GM19025 (cell line): ENCODE measurements at regions not wholly inside any gene's neighbourhood (a gene's known extent, or its start where the extent isn't known, plus 50 kb on each side); places are given as distances from the start of the nearest gene placed in this dataset.
"Not testable (repeated sequence)": the region's sequence is repeated elsewhere in the genome, so short reads cannot be mapped to it uniquely, and the experiment has no call there.

Experiments
- ATAC-seq: cut with Tn5 transposase; IDR thresholded peaks from one replicate; pipeline ENCODE4 v1.9.1; 2021; ENCODE audit warnings: mild to moderate bottlenecking, low read depth, moderate library complexity; ENCODE audit not compliant: unreplicated experiment

GRCh38 chr10:28892818-28893547 lies 215.7 kb downstream of the BAMBI start:
- no peak for ATAC-seq

DNA sequence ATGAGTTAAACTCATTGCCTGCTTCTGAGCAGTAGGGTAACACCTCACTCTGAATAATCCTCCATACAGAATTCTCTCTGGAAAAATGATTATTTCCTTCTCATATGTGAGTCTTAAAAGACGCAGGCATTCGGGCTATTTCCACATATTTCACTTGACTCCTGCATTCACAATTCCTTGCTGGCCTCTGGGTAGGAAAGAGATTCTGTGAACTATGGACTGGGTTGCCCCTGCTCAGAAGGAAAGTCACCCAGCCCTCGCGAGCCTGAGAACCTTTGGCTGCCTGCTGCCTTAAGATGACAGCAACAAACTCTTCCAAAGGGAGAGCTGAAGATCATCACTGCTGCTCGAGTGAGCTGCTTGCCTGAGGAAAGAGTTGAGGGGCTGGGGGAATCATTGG lies 216.8 kb downstream of the BAMBI start:
- no peak for ATAC-seq

DNA sequence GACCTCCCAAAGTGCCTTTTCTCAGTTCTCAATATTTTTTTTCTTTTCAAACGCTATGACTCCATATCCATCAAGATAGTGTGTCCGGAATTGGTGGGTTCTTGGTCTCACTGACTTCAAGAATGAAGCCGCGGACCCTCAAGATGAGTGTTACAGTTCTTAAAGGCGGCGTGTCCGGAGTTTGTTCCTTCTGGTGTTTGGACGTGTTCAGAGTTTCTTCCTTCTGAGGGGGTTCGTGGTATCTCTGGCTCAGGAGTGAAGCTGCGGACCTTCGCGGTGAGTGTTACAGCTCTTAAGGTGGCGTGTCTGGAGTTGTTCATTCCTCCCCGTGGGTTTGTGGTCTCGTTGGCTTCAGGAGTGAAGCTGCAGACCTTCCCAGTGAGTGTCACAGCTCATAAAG lies 218.3 kb downstream of the BAMBI start:
- ATAC-seq, result not testable (repeated sequence)

- ATAC-seq, result not testable (repeated sequence)
Observed at GRCh38 chr10:28896791-28897409, 219.6 kb downstream of the BAMBI start.

GRCh38 chr10:28897617-28898464 lies 220.5 kb downstream of the BAMBI start:
- ATAC-seq, result no peak

- ATAC-seq, result no peak
Observed at GRCh38 chr10:28902215-28902614, 224.9 kb downstream of the BAMBI start.

- no peak for ATAC-seq
Observed at GRCh38 chr10:28903063-28903462, 225.7 kb downstream of the BAMBI start.

DNA sequence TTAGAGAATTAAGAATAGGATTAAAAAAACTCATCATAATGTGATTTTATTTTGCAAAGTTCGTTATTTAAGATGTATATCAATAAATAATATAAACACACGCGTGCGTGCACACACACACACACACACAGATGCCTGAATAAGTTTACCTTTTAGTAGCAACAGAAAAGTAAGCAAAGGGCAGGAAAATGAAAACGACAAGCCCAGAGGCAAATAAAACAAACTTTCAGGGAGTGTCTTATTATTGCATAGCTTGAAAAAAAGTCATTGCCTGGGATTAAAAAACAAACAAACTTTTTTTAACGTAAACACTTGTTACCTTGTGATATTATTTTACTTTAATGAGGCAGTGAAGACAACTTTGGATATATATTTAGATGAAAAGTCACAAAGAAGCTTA lies 226.4 kb downstream of the BAMBI start:
- ATAC-seq, result no peak

- no peak for ATAC-seq
Observed at GRCh38 chr10:28905371-28905770, 228.1 kb downstream of the BAMBI start.

GRCh38 chr10:28906011-28906411 lies 228.7 kb downstream of the BAMBI start:
- ATAC-seq, result no peak

DNA sequence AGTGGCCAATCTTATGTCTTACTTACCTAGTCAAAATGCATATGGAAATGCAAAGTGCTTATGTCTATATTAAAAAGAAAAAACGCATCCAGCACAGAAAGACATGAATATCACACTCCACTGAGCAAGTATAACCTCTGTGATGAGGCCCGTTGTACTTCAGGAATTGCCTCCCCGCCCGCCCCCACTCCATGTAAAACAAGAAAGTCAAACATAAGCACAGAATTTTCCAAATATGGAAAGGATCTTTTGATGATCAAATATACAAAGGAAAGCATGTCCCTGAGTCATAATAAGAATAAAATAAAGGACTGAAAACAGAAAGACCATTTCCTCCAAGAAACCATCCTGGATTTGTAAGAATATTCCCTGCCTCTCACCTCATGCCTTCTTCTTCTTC lies 229.1 kb downstream of the BAMBI start:
- no peak for ATAC-seq

GRCh38 chr10:28906934-28907333 lies 229.6 kb downstream of the BAMBI start:
- no peak for ATAC-seq

DNA sequence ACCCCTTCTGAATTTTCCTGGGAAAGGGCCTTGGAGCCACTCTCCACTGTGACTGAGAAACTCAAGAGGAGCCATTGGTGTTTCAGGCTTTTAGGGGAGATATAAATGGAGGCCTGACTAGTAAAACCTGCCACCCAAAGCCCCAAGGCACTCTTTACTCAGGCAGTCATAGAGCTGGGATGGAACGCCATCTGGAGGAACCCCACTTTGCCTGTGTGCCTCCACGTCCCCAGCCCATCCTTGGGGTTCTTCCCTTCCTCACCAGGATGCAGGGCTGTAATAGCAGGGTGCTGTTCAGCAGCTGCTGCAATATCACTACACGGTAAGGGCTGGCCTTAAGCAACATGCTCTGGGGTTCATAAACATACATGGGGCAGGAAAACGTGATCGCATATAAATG lies 232.6 kb downstream of the BAMBI start:
- no peak for ATAC-seq

DNA sequence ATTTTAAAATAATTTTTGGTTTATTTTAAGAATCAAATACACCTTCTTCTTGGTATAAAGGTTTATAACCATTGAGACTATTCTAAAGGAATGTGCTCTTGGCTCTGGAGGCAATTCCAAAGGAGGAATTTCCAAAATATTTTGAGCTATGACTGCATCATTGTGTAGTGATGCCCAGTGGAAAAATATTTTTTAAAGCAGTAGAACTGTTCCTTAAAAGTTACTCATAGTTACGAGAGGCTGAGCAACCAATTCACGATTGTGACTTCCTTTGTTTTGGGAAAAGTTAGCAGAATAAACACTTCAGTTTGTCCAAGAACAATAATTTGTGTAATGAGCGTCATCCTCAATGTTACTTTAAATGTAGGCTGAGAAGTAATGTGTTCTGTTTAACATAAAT lies 233.6 kb downstream of the BAMBI start:
- no peak for ATAC-seq

DNA sequence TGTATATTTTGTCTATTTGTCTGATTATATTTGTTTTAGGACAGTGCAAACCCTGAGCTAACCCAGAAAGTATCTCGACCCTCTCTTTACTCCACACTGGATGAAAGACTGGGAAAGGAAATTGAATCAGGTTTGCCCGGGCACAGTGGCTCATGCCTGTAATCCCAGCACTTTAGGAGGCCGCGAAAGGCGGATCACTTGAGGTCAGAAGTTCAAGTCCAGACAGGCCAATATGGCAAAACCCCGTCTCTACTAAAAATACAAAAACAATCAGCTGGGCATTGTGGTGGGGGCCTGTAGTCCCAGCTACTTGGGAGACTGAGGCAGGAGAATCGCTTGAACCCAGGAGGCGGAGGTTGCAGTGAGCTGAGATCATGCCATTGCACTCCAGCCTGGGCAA lies 234.2 kb downstream of the BAMBI start:
- ATAC-seq, result not testable (repeated sequence)

- ATAC-seq, result no peak
Observed at GRCh38 chr10:28912017-28912783, 234.9 kb downstream of the BAMBI start.

GRCh38 chr10:28913436-28914237 lies 236.3 kb downstream of the BAMBI start:
- no peak for ATAC-seq

- no peak for ATAC-seq
Observed at GRCh38 chr10:28914701-28915100, 237.4 kb downstream of the BAMBI start.

DNA sequence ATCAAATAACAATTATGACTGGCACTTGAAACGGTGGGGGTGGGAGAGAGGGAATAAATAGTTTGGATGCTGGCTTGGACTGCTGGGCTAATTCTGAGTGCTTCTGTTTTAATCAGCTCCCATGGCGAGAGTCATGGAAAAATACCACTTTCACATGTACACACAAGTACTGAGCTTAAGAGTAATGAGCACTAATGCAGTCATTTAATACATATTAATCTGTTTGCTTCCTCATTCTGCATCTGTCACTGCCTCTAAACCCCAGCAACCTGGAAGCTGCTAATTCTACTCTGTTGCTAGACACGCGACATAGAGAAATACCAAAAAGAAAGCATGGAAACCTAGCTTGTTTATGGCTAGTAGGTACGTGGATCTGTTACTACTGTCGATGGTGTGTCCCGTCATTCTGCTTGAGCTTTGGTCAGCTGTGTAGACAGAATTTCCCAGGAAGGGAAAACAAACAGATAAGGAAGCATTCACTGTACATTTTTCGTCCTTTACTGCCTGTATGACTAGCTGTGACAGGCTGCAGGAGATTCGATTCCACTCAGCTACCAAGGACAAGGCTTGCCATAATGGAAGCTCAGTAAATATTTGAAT lies 238.8 kb downstream of the BAMBI start:
- ATAC-seq, result no peak
